Lung microvascular endothelial cell (primary cell): ENCODE measurements at regions not wholly inside any gene's neighbourhood (a gene's known extent, or its start where the extent isn't known, plus 50 kb on each side); places are given as distances from the start of the nearest gene placed in this dataset.
A peak's percentile ranks its signal among the peaks of the same experiment; 100 is the strongest.

Experiments used
- DNase-seq, 2 donors: peaks; one replicate each; pipeline versions ENCODE4 v3.0.0 to v3.0.0-alpha.2; 2010; ENCODE audit warnings: low read depth in 2 of 2

GRCh38 chr15:36501063-36501678 lies 78.3 kb upstream of the CDIN1 start:
- peak; percentile 78 to 83 for DNase-seq

DNA sequence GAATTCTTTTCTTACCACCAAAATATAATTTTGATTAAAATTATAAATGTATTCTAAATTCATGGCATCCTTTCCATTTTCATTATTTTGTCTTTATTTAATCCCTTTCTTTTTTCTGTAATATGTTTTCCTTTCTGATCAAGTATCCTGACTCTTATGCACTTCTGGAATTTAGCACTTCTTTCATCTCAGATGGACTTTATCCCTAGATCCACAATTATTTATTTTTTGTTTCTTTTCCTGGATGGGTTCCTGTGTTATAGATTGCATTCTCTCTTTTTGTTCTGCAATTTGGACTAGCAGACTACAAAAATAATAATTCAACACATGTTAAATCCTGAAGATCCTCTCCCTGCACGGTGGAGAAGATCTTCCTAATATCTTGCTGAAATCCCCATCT lies 76.9 kb upstream of the CDIN1 start:
- DNase-seq, result no peak

- peak in 1 of 2 donors; percentile 50 for DNase-seq
These were observed 72.6 kb upstream of the CDIN1 start for GRCh38 chr15:36506733-36507356.

- DNase-seq, result no peak
These were observed 72.0 kb upstream of the CDIN1 start for GRCh38 chr15:36507458-36507857.

DNA sequence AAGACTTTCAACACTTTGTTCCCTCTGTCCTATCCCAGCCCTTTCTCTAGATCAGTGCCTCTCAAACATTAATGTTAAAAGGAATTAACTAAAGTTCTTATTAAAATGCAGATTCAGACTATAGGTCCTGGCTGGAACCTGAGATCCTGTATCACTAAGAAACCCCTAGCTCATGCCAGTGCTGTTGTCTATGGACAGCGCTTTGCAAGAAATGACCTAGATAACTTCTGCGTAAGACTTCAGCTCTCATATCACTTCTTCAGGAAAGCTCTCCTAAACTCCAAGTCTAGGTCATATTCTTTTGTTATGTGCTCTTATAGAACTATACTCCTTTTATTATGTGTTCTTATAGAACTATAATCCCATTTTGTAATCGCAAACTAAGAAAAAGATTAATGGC lies 67.8 kb upstream of the CDIN1 start:
- DNase-seq, result no peak

GRCh38 chr15:36517758-36518157 lies 61.7 kb upstream of the CDIN1 start:
- DNase-seq, result no peak

DNA sequence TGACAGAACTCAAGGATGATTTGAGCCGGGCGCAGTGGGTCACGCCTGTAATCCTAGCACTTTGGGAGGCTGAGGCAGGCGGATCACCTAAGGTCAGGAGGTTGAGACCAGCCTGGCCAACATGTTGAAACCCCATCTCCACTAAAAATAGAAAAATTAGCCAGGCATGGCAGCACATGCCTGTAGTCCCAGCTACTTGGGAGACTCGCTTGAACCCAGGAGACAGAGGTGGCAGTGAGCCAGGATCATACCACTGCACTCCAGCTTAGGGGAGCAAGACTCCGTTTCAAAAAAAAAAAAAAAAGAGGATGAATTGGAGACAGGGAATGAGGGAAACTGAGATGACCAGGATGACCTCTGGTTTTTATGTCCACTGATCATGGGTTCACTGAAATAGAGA lies 60.4 kb upstream of the CDIN1 start:
- DNase-seq, result no peak

DNA sequence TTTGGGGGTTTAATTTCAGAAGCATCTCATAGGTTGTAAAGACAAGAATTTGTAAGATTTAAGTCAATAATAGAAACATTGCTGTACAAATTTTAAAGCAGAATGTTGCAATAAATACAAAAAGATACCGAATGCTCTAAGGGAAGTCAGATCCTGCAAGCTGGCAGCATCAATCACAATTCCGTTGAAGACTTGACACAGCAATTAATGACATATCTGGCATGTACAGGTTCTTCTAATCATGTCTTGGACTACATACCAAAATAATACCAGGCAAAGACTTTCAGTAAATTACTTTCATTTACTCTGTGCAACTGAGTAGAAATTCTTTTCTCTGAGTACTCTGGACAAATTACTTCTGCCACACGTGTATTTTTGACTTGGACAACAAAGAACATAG lies 54.0 kb upstream of the CDIN1 start:
- DNase-seq, result no peak

- no peak for DNase-seq
These were observed 51.9 kb upstream of the CDIN1 start for GRCh38 chr15:36527235-36528162.

DNA sequence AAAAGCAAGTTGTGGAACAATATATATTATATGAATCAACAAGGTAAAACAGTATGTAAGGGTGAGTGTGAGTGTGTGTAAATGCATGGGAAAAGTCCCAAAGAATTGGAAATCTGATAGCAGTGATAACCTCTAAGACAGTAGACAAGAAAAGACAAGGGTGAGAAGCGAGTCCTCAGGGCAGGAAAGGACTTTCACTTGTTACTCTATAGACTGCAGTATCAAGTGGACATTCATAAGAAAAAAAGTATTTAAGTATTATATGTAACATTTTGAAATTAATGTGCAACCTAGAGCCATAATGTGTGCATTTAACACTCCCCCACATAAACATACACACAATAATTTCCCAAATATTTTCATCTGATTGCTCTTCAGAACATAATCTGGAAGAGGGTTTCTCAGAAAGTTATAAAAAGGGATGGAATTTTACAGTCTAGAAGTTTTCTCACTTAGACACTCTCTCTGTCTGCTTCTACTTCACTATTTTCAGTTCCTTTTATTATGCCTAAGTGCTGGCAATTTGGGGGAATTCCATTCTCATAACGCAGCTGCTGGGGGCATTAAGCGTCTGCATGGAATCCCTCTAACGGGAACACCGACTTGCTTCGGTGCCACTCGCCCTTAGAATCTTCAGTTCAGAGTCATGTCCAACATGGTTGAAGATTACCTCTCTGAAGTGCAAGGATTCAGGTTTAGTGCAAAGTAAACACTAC lies 50.0 kb upstream of the CDIN1 start:
- DNase-seq, result no peak
